C4-2B (cell line): ENCODE measurements at regions not wholly inside any gene's neighbourhood (a gene's known extent, or its start where the extent isn't known, plus 50 kb on each side); places are given as distances from the start of the nearest gene placed in this dataset.

Experiments used
- CTCF ChIP-seq: fragments of 450-650 bp; conservative IDR thresholded peaks from 2 replicates; pipeline ENCODE4 v1.5.1; 2017; ENCODE audit warnings: mild to moderate bottlenecking
- ZFX ChIP-seq: fragments of 450-650 bp; IDR thresholded peaks from 2 replicates; pipeline ENCODE4 v1.6.1; 2017

- no peak for TF ChIP-seq CTCF
- no peak for TF ChIP-seq ZFX
These were observed 79.4 kb upstream of the THBS1 start for GRCh38 chr15:39501366-39502081.
